GM23338 (cell line): ENCODE measurements at regions not wholly inside any gene's neighbourhood (a gene's known extent, or its start where the extent isn't known, plus 50 kb on each side); places are given as distances from the start of the nearest gene placed in this dataset.

Experiments
- ATAC-seq: fragments of 200-7000 bp; cut with Tn5 transposase; 3 replicates; pipeline ENCODE4 v1.9.1; 2020
- DNase-seq: peaks from one replicate; pipeline ENCODE4 v3.0.0-alpha.2; 2015; ENCODE audit warnings: low spot score
- H2AFZ ChIP-seq: fragments of 200-600 bp; sonication (generic); 2 replicates; pipeline ENCODE4 v1.8.0; 2016; ENCODE audit warnings: antibody characterized with exemption, mild to moderate bottlenecking, moderate library complexity
- H3F3A ChIP-seq: fragments of 200-600 bp; sonication (generic); replicated peaks from 2 replicates; pipeline ENCODE4 v1.8.0; 2017; ENCODE audit warnings: antibody characterized with exemption, mixed run types, low read depth
- H3K27ac ChIP-seq: fragments of 200-600 bp; sonication (generic); 2 replicates; pipeline ENCODE4 v1.6.1; 2016; ENCODE audit warnings: low read depth
- H3K27me3 ChIP-seq: fragments of 200-600 bp; sonication (generic); 2 replicates; pipeline ENCODE4 v1.8.0; 2016; ENCODE audit warnings: mild to moderate bottlenecking, mixed run types, moderate library complexity; ENCODE audit not compliant: insufficient read depth
- H3K36me3 ChIP-seq: fragments of 200-600 bp; sonication (generic); 2 replicates; pipeline ENCODE4 v1.8.0; 2016; ENCODE audit warnings: mild to moderate bottlenecking; ENCODE audit not compliant: insufficient read depth
- H3K4me1 ChIP-seq: fragments of 200-600 bp; sonication (generic); 2 replicates; pipeline ENCODE4 v1.8.0; 2016; ENCODE audit warnings: mild to moderate bottlenecking, moderate library complexity; ENCODE audit not compliant: insufficient read depth
- H3K4me2 ChIP-seq: fragments of 200-600 bp; sonication (generic); 2 replicates; pipeline ENCODE4 v1.7.1; 2017; ENCODE audit warnings: mixed run types
- H3K4me3 ChIP-seq: fragments of 200-600 bp; sonication (generic); 2 replicates; pipeline ENCODE4 v1.6.1; 2016; ENCODE audit warnings: mixed run types
- H3K79me2 ChIP-seq: fragments of 200-600 bp; sonication (generic); replicated peaks from 2 replicates; pipeline ENCODE4 v1.8.0; 2017; ENCODE audit warnings: mild to moderate bottlenecking; ENCODE audit not compliant: insufficient read depth
- H3K9me2 ChIP-seq: fragments of 200-600 bp; sonication (generic); 2 replicates; pipeline ENCODE4 v1.8.0; 2017; ENCODE audit not compliant: insufficient read depth
- H4K20me1 ChIP-seq: fragments of 200-600 bp; sonication (generic); replicated peaks from 2 replicates; pipeline ENCODE4 v1.8.0; 2017; ENCODE audit warnings: mild to moderate bottlenecking; ENCODE audit not compliant: insufficient read depth
- H3K27ac Mint-ChIP-seq: 2 replicates; pipeline ENCODE4 v1.8.0; 2020; ENCODE audit warnings: inconsistent platforms, mild to moderate bottlenecking, moderate library complexity, mixed read lengths
- H3K27me3 Mint-ChIP-seq: 3 replicates; pipeline ENCODE4 v1.8.0; 2022; ENCODE audit warnings: low read depth, mild to moderate bottlenecking, moderate library complexity, mixed read lengths, inconsistent platforms; ENCODE audit not compliant: insufficient read depth, poor library complexity
- H3K36me3 Mint-ChIP-seq: 3 replicates; pipeline ENCODE4 v1.8.0; 2021; ENCODE audit warnings: low read depth, mild to moderate bottlenecking, inconsistent platforms, moderate library complexity, mixed read lengths
- H3K4me1 Mint-ChIP-seq: 3 replicates; pipeline ENCODE4 v1.8.0; 2020; ENCODE audit warnings: mild to moderate bottlenecking, inconsistent platforms, mixed read lengths
- H3K4me3 Mint-ChIP-seq: 3 replicates; pipeline ENCODE4 v1.8.0; 2021; ENCODE audit warnings: moderate library complexity, mild to moderate bottlenecking, inconsistent platforms, mixed read lengths
- H3K9me3 Mint-ChIP-seq: 3 replicates; pipeline ENCODE4 v1.8.0; 2020; ENCODE audit warnings: moderate library complexity, mild to moderate bottlenecking, inconsistent platforms, mixed read lengths
- CREB1 ChIP-seq: fragments of 250-450 bp; sonication (Bioruptor Pico); IDR thresholded peaks from 2 replicates; pipeline ENCODE4 v1.5.0; 2020; ENCODE audit warnings: low read depth, mild to moderate bottlenecking, moderate library complexity
- JUNB ChIP-seq: IDR thresholded peaks from one replicate; pipeline ENCODE4 v1.6.1; 2016; ENCODE audit warnings: antibody characterized with exemption; ENCODE audit not compliant: unreplicated experiment
- NANOG ChIP-seq: IDR thresholded peaks from 2 replicates; pipeline ENCODE4 v1.6.1; 2016; ENCODE audit warnings: antibody characterized with exemption, borderline replicate concordance
- POLR2AphosphoS5 ChIP-seq: IDR thresholded peaks from 2 replicates; pipeline ENCODE4 v1.6.1; 2016; ENCODE audit warnings: antibody characterized with exemption, low read depth
- TF ChIP-seq, protein P1 (sequence below): IDR thresholded peaks from one replicate; pipeline ENCODE4 v1.6.1; 2018; ENCODE audit warnings: antibody characterized with exemption; ENCODE audit not compliant: unreplicated experiment
- TF ChIP-seq, protein P2 (sequence below): IDR thresholded peaks from 2 replicates; pipeline ENCODE4 v1.6.1; 2016; ENCODE audit warnings: antibody characterized with exemption
- TF ChIP-seq, protein P3 (sequence below): fragments of 250-450 bp; sonication (Bioruptor Pico); IDR thresholded peaks from 2 replicates; pipeline ENCODE4 v1.5.0; 2020; ENCODE audit warnings: mild to moderate bottlenecking, moderate library complexity

DNA sequence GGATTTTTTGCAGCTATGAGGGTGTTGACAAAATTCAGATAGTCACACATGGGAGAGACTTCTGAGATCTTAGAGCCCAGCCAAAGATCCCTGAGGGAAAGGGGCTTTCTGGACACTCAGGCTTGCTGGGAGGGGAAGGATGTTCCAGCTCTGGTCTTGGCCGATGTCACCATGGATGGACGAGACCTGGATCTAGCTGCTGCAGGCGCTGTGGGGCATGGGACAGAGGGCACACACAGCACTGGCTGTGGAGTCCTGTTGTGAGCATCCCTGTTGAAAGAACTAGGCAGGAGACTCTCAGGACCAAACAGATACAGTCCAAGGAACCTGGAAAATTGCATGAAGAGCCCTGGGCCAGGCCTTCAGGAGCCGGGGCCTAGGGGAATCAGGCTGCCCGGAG is 80.1 kb upstream of the SDK2 start:
- H3F3A ChIP-seq: no peaks in the 10 kb centered on the region
- no peaks in the 10 kb centered on the region for H3K36me3 ChIP-seq
- Mint-ChIP-seq H3K27ac (no peak overlapping the region), H3K4me1 (peaks cover 4% of the 10 kb centered on the region), H3K4me3 (no peak overlapping the region), H3K27me3 (peaks cover 7% of the 10 kb centered on the region), H3K36me3 (no peaks in the 10 kb centered on the region), H3K9me3 (no peaks in the 10 kb centered on the region)
- H3K4me1 ChIP-seq: no peaks in the 10 kb centered on the region
- no peaks in the 10 kb centered on the region for H3K27me3 ChIP-seq
- no peak overlapping the region for H3K27ac ChIP-seq
- H3K4me3 ChIP-seq: no peak overlapping the region
- no peaks in the 10 kb centered on the region for H3K79me2 ChIP-seq
- H3K9me2 ChIP-seq: no peaks in the 10 kb centered on the region
- no peaks in the 10 kb centered on the region for H4K20me1 ChIP-seq
- ATAC-seq (no peak), DNase-seq (no peak)
- no peak overlapping the region for H3K4me2 ChIP-seq
- H2AFZ ChIP-seq: no peak overlapping the region
- no peak for TF ChIP-seq POLR2AphosphoS5
- TF ChIP-seq, protein P1, sequence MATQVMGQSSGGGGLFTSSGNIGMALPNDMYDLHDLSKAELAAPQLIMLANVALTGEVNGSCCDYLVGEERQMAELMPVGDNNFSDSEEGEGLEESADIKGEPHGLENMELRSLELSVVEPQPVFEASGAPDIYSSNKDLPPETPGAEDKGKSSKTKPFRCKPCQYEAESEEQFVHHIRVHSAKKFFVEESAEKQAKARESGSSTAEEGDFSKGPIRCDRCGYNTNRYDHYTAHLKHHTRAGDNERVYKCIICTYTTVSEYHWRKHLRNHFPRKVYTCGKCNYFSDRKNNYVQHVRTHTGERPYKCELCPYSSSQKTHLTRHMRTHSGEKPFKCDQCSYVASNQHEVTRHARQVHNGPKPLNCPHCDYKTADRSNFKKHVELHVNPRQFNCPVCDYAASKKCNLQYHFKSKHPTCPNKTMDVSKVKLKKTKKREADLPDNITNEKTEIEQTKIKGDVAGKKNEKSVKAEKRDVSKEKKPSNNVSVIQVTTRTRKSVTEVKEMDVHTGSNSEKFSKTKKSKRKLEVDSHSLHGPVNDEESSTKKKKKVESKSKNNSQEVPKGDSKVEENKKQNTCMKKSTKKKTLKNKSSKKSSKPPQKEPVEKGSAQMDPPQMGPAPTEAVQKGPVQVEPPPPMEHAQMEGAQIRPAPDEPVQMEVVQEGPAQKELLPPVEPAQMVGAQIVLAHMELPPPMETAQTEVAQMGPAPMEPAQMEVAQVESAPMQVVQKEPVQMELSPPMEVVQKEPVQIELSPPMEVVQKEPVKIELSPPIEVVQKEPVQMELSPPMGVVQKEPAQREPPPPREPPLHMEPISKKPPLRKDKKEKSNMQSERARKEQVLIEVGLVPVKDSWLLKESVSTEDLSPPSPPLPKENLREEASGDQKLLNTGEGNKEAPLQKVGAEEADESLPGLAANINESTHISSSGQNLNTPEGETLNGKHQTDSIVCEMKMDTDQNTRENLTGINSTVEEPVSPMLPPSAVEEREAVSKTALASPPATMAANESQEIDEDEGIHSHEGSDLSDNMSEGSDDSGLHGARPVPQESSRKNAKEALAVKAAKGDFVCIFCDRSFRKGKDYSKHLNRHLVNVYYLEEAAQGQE: no peak
- TF ChIP-seq, protein P2, sequence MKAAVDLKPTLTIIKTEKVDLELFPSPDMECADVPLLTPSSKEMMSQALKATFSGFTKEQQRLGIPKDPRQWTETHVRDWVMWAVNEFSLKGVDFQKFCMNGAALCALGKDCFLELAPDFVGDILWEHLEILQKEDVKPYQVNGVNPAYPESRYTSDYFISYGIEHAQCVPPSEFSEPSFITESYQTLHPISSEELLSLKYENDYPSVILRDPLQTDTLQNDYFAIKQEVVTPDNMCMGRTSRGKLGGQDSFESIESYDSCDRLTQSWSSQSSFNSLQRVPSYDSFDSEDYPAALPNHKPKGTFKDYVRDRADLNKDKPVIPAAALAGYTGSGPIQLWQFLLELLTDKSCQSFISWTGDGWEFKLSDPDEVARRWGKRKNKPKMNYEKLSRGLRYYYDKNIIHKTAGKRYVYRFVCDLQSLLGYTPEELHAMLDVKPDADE: no peak

DNA sequence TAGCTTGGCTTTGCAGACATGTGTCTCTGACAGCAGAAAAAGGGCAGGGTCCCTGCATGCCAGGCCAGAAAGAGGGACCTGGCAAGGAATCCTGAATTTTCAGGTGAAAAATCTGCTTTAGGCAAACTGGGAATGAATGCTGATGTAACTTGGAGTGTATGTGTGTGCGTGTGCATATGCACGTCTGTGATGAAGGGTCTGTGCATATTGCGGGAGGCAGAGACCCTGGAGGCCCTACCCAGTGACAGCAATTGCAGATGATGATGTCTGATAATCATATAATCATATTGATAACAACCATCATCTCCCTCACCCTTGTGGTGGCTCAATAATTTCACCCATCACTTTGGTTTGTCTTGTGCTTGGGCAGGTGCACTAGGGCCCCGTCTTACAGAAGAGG is 80.7 kb upstream of the SDK2 start:
- no peak for TF ChIP-seq NANOG
- no peak for TF ChIP-seq CREB1 (CRISPR knock-in tag)
- no peak for TF ChIP-seq JUNB
- TF ChIP-seq, protein P2: no peak
- TF ChIP-seq, protein P3, sequence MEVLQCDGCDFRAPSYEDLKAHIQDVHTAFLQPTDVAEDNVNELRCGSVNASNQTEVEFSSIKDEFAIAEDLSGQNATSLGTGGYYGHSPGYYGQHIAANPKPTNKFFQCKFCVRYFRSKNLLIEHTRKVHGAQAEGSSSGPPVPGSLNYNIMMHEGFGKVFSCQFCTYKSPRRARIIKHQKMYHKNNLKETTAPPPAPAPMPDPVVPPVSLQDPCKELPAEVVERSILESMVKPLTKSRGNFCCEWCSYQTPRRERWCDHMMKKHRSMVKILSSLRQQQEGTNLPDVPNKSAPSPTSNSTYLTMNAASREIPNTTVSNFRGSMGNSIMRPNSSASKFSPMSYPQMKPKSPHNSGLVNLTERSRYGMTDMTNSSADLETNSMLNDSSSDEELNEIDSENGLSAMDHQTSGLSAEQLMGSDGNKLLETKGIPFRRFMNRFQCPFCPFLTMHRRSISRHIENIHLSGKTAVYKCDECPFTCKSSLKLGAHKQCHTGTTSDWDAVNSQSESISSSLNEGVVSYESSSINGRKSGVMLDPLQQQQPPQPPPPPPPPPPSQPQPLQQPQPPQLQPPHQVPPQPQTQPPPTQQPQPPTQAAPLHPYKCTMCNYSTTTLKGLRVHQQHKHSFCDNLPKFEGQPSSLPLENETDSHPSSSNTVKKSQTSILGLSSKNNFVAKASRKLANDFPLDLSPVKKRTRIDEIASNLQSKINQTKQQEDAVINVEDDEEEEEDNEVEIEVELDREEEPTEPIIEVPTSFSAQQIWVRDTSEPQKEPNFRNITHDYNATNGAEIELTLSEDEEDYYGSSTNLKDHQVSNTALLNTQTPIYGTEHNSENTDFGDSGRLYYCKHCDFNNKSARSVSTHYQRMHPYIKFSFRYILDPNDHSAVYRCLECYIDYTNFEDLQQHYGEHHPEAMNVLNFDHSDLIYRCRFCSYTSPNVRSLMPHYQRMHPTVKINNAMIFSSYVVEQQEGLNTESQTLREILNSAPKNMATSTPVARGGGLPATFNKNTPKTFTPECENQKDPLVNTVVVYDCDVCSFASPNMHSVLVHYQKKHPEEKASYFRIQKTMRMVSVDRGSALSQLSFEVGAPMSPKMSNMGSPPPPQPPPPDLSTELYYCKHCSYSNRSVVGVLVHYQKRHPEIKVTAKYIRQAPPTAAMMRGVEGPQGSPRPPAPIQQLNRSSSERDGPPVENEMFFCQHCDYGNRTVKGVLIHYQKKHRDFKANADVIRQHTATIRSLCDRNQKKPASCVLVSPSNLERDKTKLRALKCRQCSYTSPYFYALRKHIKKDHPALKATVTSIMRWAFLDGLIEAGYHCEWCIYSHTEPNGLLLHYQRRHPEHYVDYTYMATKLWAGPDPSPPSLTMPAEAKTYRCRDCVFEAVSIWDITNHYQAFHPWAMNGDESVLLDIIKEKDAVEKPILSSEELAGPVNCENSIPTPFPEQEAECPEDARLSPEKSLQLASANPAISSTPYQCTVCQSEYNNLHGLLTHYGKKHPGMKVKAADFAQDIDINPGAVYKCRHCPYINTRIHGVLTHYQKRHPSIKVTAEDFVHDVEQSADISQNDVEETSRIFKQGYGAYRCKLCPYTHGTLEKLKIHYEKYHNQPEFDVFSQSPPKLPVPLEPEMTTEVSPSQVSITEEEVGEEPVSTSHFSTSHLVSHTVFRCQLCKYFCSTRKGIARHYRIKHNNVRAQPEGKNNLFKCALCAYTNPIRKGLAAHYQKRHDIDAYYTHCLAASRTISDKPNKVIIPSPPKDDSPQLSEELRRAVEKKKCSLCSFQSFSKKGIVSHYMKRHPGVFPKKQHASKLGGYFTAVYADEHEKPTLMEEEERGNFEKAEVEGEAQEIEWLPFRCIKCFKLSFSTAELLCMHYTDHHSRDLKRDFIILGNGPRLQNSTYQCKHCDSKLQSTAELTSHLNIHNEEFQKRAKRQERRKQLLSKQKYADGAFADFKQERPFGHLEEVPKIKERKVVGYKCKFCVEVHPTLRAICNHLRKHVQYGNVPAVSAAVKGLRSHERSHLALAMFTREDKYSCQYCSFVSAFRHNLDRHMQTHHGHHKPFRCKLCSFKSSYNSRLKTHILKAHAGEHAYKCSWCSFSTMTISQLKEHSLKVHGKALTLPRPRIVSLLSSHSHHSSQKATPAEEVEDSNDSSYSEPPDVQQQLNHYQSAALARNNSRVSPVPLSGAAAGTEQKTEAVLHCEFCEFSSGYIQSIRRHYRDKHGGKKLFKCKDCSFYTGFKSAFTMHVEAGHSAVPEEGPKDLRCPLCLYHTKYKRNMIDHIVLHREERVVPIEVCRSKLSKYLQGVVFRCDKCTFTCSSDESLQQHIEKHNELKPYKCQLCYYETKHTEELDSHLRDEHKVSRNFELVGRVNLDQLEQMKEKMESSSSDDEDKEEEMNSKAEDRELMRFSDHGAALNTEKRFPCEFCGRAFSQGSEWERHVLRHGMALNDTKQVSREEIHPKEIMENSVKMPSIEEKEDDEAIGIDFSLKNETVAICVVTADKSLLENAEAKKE (CRISPR knock-in tag): no peak
- Histone ChIP-seq H3K4me2 (no peak overlapping the region), H3K9me2 (no peaks in the 10 kb centered on the region), H3K27ac (no peak overlapping the region), H3K4me1 (no peaks in the 10 kb centered on the region), H3K79me2 (no peaks in the 10 kb centered on the region), H2AFZ (no peak overlapping the region), H3F3A (no peaks in the 10 kb centered on the region), H3K4me3 (no peak overlapping the region), H4K20me1 (no peaks in the 10 kb centered on the region), H3K27me3 (no peaks in the 10 kb centered on the region), H3K36me3 (no peaks in the 10 kb centered on the region)
- Mint-ChIP-seq H3K4me3 (no peak overlapping the region), H3K36me3 (no peaks in the 10 kb centered on the region), H3K27me3 (peaks cover 7% of the 10 kb centered on the region), H3K27ac (no peak overlapping the region), H3K4me1 (no peaks in the 10 kb centered on the region), H3K9me3 (no peaks in the 10 kb centered on the region)
- no peak for ATAC-seq
- no peak for DNase-seq
